CD14-positive monocyte (primary cell): ENCODE measurements at regions not wholly inside any gene's neighbourhood (a gene's known extent, or its start where the extent isn't known, plus 50 kb on each side); places are given as distances from the start of the nearest gene placed in this dataset.

Experiments
- DNase-seq, 3 donors: peaks; one replicate each; pipeline ENCODE4 v3.0.0-alpha.2; 2011 to 2022
- H2AFZ ChIP-seq: 2 replicates; pipeline ENCODE4 v1.6.0; 2012; ENCODE audit warnings: mild to moderate bottlenecking, low read depth, low read length, inconsistent platforms; ENCODE audit not compliant: insufficient read depth, poor library complexity, severe bottlenecking
- H3K27ac ChIP-seq, 2 donors: 1 replicate in 1 of 2; 2 replicates in 1 of 2; pipeline ENCODE4 v1.5.1; 2012 to 2013; ENCODE audit warnings: low read length in 2 of 2, control low read depth in 1 of 2, inconsistent platforms in 1 of 2, low read depth in 1 of 2, mild to moderate bottlenecking in 1 of 2
- H3K27me3 ChIP-seq, 2 donors: one replicate each; pipeline versions ENCODE4 v1.6.0 to v1.6.1; 2011 to 2013; ENCODE audit warnings: low read length in 2 of 2; ENCODE audit not compliant: control insufficient read depth in 2 of 2, insufficient read depth in 2 of 2
- H3K36me3 ChIP-seq, 2 donors: replicated peaks in 1 of 2; 1 replicate in 1 of 2; 2 replicates in 1 of 2; pipeline versions ENCODE4 v1.5.1 to v1.6.1; 2012 to 2013; ENCODE audit warnings: low read length in 2 of 2, control low read depth in 1 of 2, inconsistent platforms in 1 of 2, mild to moderate bottlenecking in 1 of 2; ENCODE audit not compliant: insufficient read depth in 2 of 2, control insufficient read depth in 1 of 2
- H3K4me1 ChIP-seq, 2 donors: 1 replicate in 1 of 2; 2 replicates in 1 of 2; pipeline versions ENCODE4 v1.5.1 to v1.6.1; 2012 to 2013; ENCODE audit warnings: low read length in 2 of 2, control low read depth in 1 of 2, inconsistent platforms in 1 of 2, mild to moderate bottlenecking in 1 of 2, moderate library complexity in 1 of 2; ENCODE audit not compliant: insufficient read depth in 2 of 2, control insufficient read depth in 1 of 2
- H3K4me2 ChIP-seq: replicated peaks from 2 replicates; pipeline ENCODE3; 2012; ENCODE audit warnings: low read length, moderate library complexity, mild to moderate bottlenecking; ENCODE audit not compliant: poor library complexity, severe bottlenecking; ENCODE audit errors: extremely low read depth
- H3K4me3 ChIP-seq, 3 experiments: fragments of 200-600 bp in 1 of 3; sonication (generic) in 1 of 3; replicated peaks in 1 of 3; 1 replicate in 2 of 3; 2 replicates in 1 of 3; pipeline ENCODE4 v1.5.1; 2011 to 2013; ENCODE audit warnings: low read length in 3 of 3, mild to moderate bottlenecking in 3 of 3, control low read depth in 2 of 3, low read depth in 2 of 3, inconsistent platforms in 1 of 3, moderate library complexity in 1 of 3
- H3K79me2 ChIP-seq: 2 replicates; pipeline ENCODE4 v1.6.0; 2012; ENCODE audit warnings: mild to moderate bottlenecking, control low read depth, inconsistent platforms, low read length, moderate library complexity; ENCODE audit not compliant: insufficient read depth
- H3K9ac ChIP-seq: 2 replicates; pipeline ENCODE4 v1.6.0; 2017; ENCODE audit warnings: low read length, mild to moderate bottlenecking; ENCODE audit not compliant: insufficient read depth, poor library complexity, severe bottlenecking
- H3K9me3 ChIP-seq, 2 donors: replicated peaks in 1 of 2; 1 replicate in 1 of 2; 2 replicates in 1 of 2; pipeline versions ENCODE4 v1.5.1 to v1.6.1; 2012 to 2013; ENCODE audit warnings: low read length in 2 of 2, control low read depth in 1 of 2; ENCODE audit not compliant: control insufficient read depth in 1 of 2, insufficient read depth in 1 of 2
- H4K20me1 ChIP-seq: 2 replicates; pipeline ENCODE4 v1.6.0; 2012; ENCODE audit warnings: mild to moderate bottlenecking, low read length, control low read depth, moderate library complexity; ENCODE audit not compliant: insufficient read depth
- H3K27ac Mint-ChIP-seq, 7 donors: one replicate each; pipeline ENCODE4 v1.8.0; 2020; ENCODE audit warnings: mild to moderate bottlenecking in 7 of 7, mixed read lengths in 7 of 7, moderate library complexity in 6 of 7, inconsistent platforms in 2 of 7
- H3K27me3 Mint-ChIP-seq, 3 donors: one replicate each; pipeline ENCODE4 v1.8.0; 2021 to 2022; ENCODE audit warnings: low read depth in 3 of 3, mild to moderate bottlenecking in 3 of 3, mixed read lengths in 3 of 3, moderate library complexity in 3 of 3, inconsistent platforms in 1 of 3
- H3K36me3 Mint-ChIP-seq, 2 donors: one replicate each; pipeline ENCODE4 v1.8.0; 2020; ENCODE audit warnings: mixed read lengths in 2 of 2, inconsistent platforms in 1 of 2, mild to moderate bottlenecking in 1 of 2
- H3K4me1 Mint-ChIP-seq: one replicate; pipeline ENCODE4 v1.8.0; 2020; ENCODE audit warnings: mild to moderate bottlenecking, mixed read lengths
- H3K4me3 Mint-ChIP-seq, 2 donors: one replicate each; pipeline ENCODE4 v1.8.0; 2020; ENCODE audit warnings: mild to moderate bottlenecking in 2 of 2, mixed read lengths in 2 of 2, moderate library complexity in 1 of 2
- H3K9me3 Mint-ChIP-seq, 7 donors: one replicate each; pipeline ENCODE4 v1.8.0; 2020 to 2022; ENCODE audit warnings: mixed read lengths in 7 of 7, mild to moderate bottlenecking in 6 of 7, moderate library complexity in 6 of 7, inconsistent platforms in 2 of 7
- WGBS: methylation state at CpG from one replicate; pipeline ENCODE4 v1.1.5; 2013; ENCODE audit warnings: missing lambda C conversion rate; ENCODE audit not compliant: insufficient coverage; 5-methylcytosine and 5-hydroxymethylcytosine counted together
- intact Hi-C, 2 donors: fragments of 100-400 bp; cut with micrococcal nuclease; formaldehyde crosslinking; loops; one replicate each; pipeline versions ENCODE4 v1.15.0 to v1.15.1; 2023
- TF ChIP-seq, protein P1 (sequence below): fragments of 200-600 bp; IDR thresholded peaks from one replicate; pipeline ENCODE4 v1.8.0; 2022; ENCODE audit warnings: antibody characterized with exemption, mild to moderate bottlenecking

DNA sequence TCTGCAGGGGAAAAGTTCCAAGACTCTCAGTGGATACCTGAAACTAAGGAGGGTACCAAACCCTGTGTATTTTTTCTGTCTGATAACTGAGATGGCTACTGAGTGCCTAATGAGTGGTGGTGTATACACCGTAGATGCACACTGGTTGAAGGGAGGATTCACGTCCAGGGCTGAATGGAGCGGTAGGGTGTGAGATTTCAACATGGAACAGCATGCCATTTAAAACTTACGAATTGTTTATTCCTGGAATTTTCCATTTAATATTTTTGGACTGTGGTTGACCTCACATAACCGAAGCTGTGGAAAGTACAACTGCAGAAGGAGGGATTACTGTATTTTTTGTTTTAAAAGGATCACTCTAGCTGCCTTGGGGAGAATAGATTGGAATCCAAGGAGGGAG, 322.5 kb upstream of the SORL1-AS1 start:
- H4K20me1 ChIP-seq: no peaks in the 10 kb centered on the region
- TF ChIP-seq, protein P1, sequence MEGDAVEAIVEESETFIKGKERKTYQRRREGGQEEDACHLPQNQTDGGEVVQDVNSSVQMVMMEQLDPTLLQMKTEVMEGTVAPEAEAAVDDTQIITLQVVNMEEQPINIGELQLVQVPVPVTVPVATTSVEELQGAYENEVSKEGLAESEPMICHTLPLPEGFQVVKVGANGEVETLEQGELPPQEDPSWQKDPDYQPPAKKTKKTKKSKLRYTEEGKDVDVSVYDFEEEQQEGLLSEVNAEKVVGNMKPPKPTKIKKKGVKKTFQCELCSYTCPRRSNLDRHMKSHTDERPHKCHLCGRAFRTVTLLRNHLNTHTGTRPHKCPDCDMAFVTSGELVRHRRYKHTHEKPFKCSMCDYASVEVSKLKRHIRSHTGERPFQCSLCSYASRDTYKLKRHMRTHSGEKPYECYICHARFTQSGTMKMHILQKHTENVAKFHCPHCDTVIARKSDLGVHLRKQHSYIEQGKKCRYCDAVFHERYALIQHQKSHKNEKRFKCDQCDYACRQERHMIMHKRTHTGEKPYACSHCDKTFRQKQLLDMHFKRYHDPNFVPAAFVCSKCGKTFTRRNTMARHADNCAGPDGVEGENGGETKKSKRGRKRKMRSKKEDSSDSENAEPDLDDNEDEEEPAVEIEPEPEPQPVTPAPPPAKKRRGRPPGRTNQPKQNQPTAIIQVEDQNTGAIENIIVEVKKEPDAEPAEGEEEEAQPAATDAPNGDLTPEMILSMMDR: no peak
- no peaks in the 10 kb centered on the region for H3K27me3 ChIP-seq
- Mint-ChIP-seq H3K36me3 (no peaks in the 10 kb centered on the region), H3K27me3 (peaks cover 0 to 2% (median under 1%) of the 10 kb centered on the region in 3 donors), H3K9me3 (no peaks in the 10 kb centered on the region), H3K4me3 (no peak overlapping the region), H3K27ac (no peak overlapping the region), H3K4me1 (no peaks in the 10 kb centered on the region)
- 97% methylated on average over 4 of the region's 5 CpGs for WGBS
- intact Hi-C loops: no loop called here
- DNase-seq: no peak
- no peaks in the 10 kb centered on the region for H3K4me1 ChIP-seq
- H3K36me3 ChIP-seq: no peaks in the 10 kb centered on the region
- H3K9me3 ChIP-seq: no peaks in the 10 kb centered on the region
- no peak overlapping the region for H2AFZ ChIP-seq
- no peak overlapping the region for H3K4me3 ChIP-seq
- no peak overlapping the region for H3K9ac ChIP-seq
- no peak overlapping the region for H3K4me2 ChIP-seq
- H3K79me2 ChIP-seq: no peaks in the 10 kb centered on the region
- H3K27ac ChIP-seq: no peak overlapping the region

DNA sequence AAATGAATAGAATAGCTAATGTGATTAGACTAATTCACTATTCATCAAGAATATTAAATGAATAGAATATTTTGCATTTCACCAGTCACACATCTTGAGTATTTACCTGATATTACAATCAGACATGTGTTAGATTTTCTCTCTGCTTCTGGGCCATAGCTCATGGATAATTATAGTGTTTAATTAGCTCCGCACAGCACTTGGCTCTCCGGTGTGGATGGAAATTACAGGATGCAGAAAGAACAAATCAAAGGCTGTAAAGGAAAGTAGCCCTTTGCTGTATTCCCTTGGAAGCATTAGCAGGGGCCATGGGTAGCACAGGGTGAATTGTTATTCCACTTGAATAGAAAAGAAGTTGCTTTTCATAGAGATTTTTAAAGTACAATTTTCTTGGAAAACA, 320.3 kb upstream of the SORL1-AS1 start:
- WGBS: 100% methylated on average over 2 of the region's 2 CpGs
- H3K27ac Mint-ChIP-seq: no peak overlapping the region
- Histone ChIP-seq H3K4me2 (no peak overlapping the region), H3K79me2 (no peaks in the 10 kb centered on the region), H3K4me1 (peaks cover under 1 to 2% of the 10 kb centered on the region in 2 donors), H4K20me1 (no peaks in the 10 kb centered on the region), H3K27me3 (no peaks in the 10 kb centered on the region), H3K9me3 (no peaks in the 10 kb centered on the region), H2AFZ (no peak overlapping the region), H3K36me3 (no peaks in the 10 kb centered on the region), H3K4me3 (no peak overlapping the region), H3K9ac (no peak overlapping the region), H3K27ac (no peak overlapping the region)
- H3K27me3 Mint-ChIP-seq: peaks cover 0 to 5% (median 0%) of the 10 kb centered on the region in 3 donors
- no peak overlapping the region for H3K4me3 Mint-ChIP-seq
- TF ChIP-seq, protein P1: no peak
- no peak for DNase-seq
- H3K36me3 Mint-ChIP-seq: no peaks in the 10 kb centered on the region
- peaks cover 0 to 4% (median 0%) of the 10 kb centered on the region in 7 donors for H3K9me3 Mint-ChIP-seq
- H3K4me1 Mint-ChIP-seq: peaks cover 5% of the 10 kb centered on the region
- intact Hi-C loops: no loop called here
